Heart left ventricle (tissue), 16 donors: ENCODE measurements at regions not wholly inside any gene's neighbourhood (a gene's known extent, or its start where the extent isn't known, plus 50 kb on each side); places are given as distances from the start of the nearest gene placed in this dataset.

Experiments used
- ATAC-seq, 4 donors: fragments of 200-7000 bp; cut with Tn5 transposase; one replicate each; pipeline ENCODE4 v1.9.1; 2020 to 2022; ENCODE audit warnings: moderate library complexity in 4 of 4, mild to moderate bottlenecking in 3 of 4, moderate number of reproducible peaks in 1 of 4
- DNase-seq, 5 donors: peaks; one replicate each; pipeline ENCODE4 v3.0.0-alpha.2; 2020
- H3K27ac ChIP-seq, 12 donors: fragments of 200-600 bp; sonication (generic) in 4 of 12; one replicate each; pipeline versions ENCODE4 v1.5.0 to v1.8.0; 2016 to 2022; ENCODE audit warnings: mild to moderate bottlenecking in 2 of 12
- H3K27me3 ChIP-seq, 9 donors: fragments of 200-600 bp; sonication (generic) in 2 of 9; one replicate each; pipeline versions ENCODE4 v1.5.1 to v1.8.0; 2016 to 2022; ENCODE audit warnings: mild to moderate bottlenecking in 3 of 9
- H3K36me3 ChIP-seq, 9 donors: fragments of 200-600 bp; sonication (generic) in 2 of 9; one replicate each; pipeline versions ENCODE4 v1.5.0 to v1.8.0; 2018 to 2022; ENCODE audit warnings: mild to moderate bottlenecking in 2 of 9
- H3K4me1 ChIP-seq, 12 donors: fragments of 200-600 bp; sonication (generic) in 4 of 12; one replicate each; pipeline versions ENCODE4 v1.5.0 to v1.8.0; 2016 to 2022; ENCODE audit warnings: mild to moderate bottlenecking in 3 of 12
- H3K4me3 ChIP-seq, 12 donors: fragments of 200-600 bp; sonication (generic) in 4 of 12; one replicate each; pipeline versions ENCODE4 v1.5.0 to v1.8.0; 2017 to 2022; ENCODE audit warnings: mild to moderate bottlenecking in 9 of 12, moderate library complexity in 4 of 12
- H3K9me3 ChIP-seq, 12 donors: fragments of 200-600 bp; sonication (generic) in 4 of 12; one replicate each; pipeline versions ENCODE4 v1.5.0 to v1.8.0; 2016 to 2022; ENCODE audit warnings: mild to moderate bottlenecking in 1 of 12
- CTCF ChIP-seq, 12 donors: fragments of 200-600 bp; sonication (generic) in 4 of 12; IDR thresholded peaks; one replicate each; pipeline versions ENCODE4 v1.5.0 to v1.8.0; 2018 to 2022; ENCODE audit warnings: antibody characterized with exemption in 12 of 12, mild to moderate bottlenecking in 5 of 12
- POLR2A ChIP-seq, 2 donors: fragments of 450-650 bp; IDR thresholded peaks; one replicate each; pipeline ENCODE4 v1.6.1; 2017; ENCODE audit warnings: antibody characterized with exemption in 2 of 2, mild to moderate bottlenecking in 2 of 2, moderate library complexity in 2 of 2
- WGBS, 4 donors: extraction: QIAGEN DNeasy Blood & Tissue Kit in 2 of 4; methylation state at CpG; one replicate each; pipeline versions ENCODE4 v1.1.5 to v1.1.7; 2013 to 2018; 5-methylcytosine and 5-hydroxymethylcytosine counted together
- intact Hi-C, 10 donors: fragments of 100-400 bp; cut with DNase I; formaldehyde crosslinking; loops; one replicate each; pipeline versions ENCODE4 v1.11.1 to v1.14.2; 2022
- donor health status: ischemic (EF 13 %, LVEDD 7.1; RV severe dilation, severe dysfunction).
- donor health status: healthy with polysubstance abuse.
- donor health status: DM: no; HTN: yes; CAD: no.
- donor health status: DM: no; HTN: no; CAD: no.
- donor health status: ischemic (EF 25% LVEDD 6.9; RV normal size, moderate dysfunction).
- donor health status: ischemic (EF 25% LVEDD 5.7; RV mildly dilated, moderate dysfunction).
- donor health status: healthy.
- donor health status: DM: yes; HTN: yes; CAD: no.
- donor health status: ischemic (EF 35%, LVEDD 5.7; RV mildly dilated, moderate dysfunction).
- donor health status: nonischemic (EF 11% LVEDD 7.7; RV severe dilation, severe dysfunction).
- donor health status: DM: yes; HTN: yes; CAD: no.
- donor health status: PGD.
- donor health status: ischemic (EF 29% LVEDD 5.4; RV normal size, mild dysfunction).
- donor health status: nonischemic (EF 23%, LVEDD 6.1; RV moderate dilation, normal function).

DNA sequence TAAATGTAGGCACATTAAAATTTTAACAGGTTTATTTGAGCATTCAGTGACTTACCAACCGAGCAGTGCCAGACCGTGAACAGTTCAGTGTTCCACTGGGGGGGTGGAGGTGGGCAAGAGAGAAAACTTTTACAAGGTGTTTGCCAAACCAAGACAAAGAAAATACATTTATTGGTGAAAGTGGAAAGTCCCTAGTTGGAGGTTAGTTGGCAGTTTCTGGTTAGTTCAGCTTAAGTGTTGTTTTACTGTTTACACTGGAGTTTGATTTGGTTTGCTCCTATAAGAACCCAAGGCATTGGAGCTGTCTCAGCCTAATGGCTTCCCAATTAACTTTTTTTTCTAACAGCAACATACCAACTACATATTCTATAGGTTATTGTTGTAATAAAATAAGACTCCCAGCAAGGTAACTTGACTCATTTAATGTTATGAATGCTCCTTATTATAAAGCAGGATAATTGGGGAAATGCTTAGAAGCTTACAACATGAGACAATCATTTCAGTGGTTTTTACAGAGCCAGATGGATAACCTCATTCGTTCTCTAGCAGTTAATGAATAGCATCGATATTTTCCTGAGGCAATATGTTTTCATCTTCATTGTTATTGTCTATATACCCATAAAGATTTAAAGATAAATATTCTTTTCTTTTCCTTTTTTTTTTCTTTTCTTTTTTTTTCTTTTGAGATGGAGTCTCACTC lies 115.8 kb downstream of the ETNK1 start:
- 86 to 88% (median 87%) methylated on average over 4 of the region's 4 CpGs for WGBS, 4 donors
- TF ChIP-seq POLR2A (IDR thresholded peaks at IDR 0.05) = no peak
- no peak for TF ChIP-seq CTCF (IDR thresholded peaks at IDR 0.05)

GRCh38 chr12:22743700-22744099 lies 118.7 kb downstream of the ETNK1 start:
- no peak overlapping the region for H3K27ac ChIP-seq
- H3K4me3 ChIP-seq = no peak overlapping the region
- H3K9me3 ChIP-seq = no peaks in the 10 kb centered on the region
- H3K36me3 ChIP-seq = no peaks in the 10 kb centered on the region
- H3K4me1 ChIP-seq = no peaks in the 10 kb centered on the region
- no peak for DNase-seq
- ATAC-seq = no peak
- TF ChIP-seq CTCF (IDR thresholded peaks at IDR 0.05) = no peak
- no peak for TF ChIP-seq POLR2A (IDR thresholded peaks at IDR 0.05)
- H3K27me3 ChIP-seq = no peaks in the 10 kb centered on the region
- intact Hi-C loops = no loop called here

More for the DNA sequence above, 115.8 kb downstream of the ETNK1 start:
- H3K4me3 ChIP-seq = no peak overlapping the region
- ATAC-seq = no peak
- intact Hi-C loops = no loop called here
- H3K36me3 ChIP-seq = no peaks in the 10 kb centered on the region
- H3K4me1 ChIP-seq = no peaks in the 10 kb centered on the region
- H3K9me3 ChIP-seq = no peaks in the 10 kb centered on the region
- H3K27me3 ChIP-seq = no peaks in the 10 kb centered on the region
- H3K27ac ChIP-seq = no peak overlapping the region
- no peak for DNase-seq

DNA sequence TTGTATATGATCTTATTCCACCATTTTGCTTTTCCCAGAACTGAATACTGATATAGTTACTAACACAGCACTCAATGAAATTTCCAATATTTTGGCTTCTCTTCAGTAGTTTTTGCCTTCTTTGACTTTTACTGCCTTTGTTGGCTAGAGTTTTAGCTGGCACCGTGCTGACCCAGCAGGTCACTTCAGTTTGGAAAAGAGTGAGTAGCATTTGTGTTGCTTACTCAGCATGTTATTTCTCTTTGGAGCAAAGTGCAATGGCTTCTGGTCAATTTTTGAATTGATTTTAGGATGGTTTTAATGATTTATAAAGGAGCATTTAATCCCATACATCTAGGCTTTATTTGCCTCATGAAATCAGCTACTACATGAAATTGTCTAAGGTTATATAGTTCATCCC lies 119.2 kb downstream of the ETNK1 start:
- Histone ChIP-seq H3K4me3 (no peak overlapping the region), H3K36me3 (no peaks in the 10 kb centered on the region), H3K27me3 (no peaks in the 10 kb centered on the region), H3K4me1 (no peaks in the 10 kb centered on the region), H3K27ac (no peak overlapping the region), H3K9me3 (no peaks in the 10 kb centered on the region)
- intact Hi-C loops = no loop called here
- DNase-seq (no peak), ATAC-seq (no peak)
- 81 to 88% (median 87%) methylated on average over 1 of the region's 1 CpG for WGBS, 4 donors
- TF ChIP-seq CTCF (IDR thresholded peaks at IDR 0.05) (no peak), POLR2A (IDR thresholded peaks at IDR 0.05) (no peak)

- H3K36me3 ChIP-seq = no peaks in the 10 kb centered on the region
- WGBS, 4 donors = 68 to 78% (median 77%) methylated on average over 3 of the region's 3 CpGs
- H3K27ac ChIP-seq = no peak overlapping the region
- H3K4me3 ChIP-seq = no peak overlapping the region
- no peaks in the 10 kb centered on the region for H3K4me1 ChIP-seq
- TF ChIP-seq POLR2A (IDR thresholded peaks at IDR 0.05) (no peak), CTCF (IDR thresholded peaks at IDR 0.05) (no peak)
- ATAC-seq (no peak), DNase-seq (no peak)
- H3K27me3 ChIP-seq = no peaks in the 10 kb centered on the region
- intact Hi-C loops = no loop called here
- no peaks in the 10 kb centered on the region for H3K9me3 ChIP-seq
These were observed 121.7 kb downstream of the ETNK1 start for GRCh38 chr12:22746720-22747119.
